Keratinocyte (primary cell): ENCODE measurements at regions not wholly inside any gene's neighbourhood (a gene's known extent, or its start where the extent isn't known, plus 50 kb on each side); places are given as distances from the start of the nearest gene placed in this dataset.

Experiments
- DNase-seq: peaks from one replicate; pipeline ENCODE4 v3.0.0-alpha.2; 2011; ENCODE audit warnings: low read depth, missing footprints, low spot score
- FAIRE-seq: peaks from 2 replicates; lab custom pipeline; 2011; peaks lifted over from hg19 to GRCh38; lab: Jason Lieb, UNC
- H2AFZ ChIP-seq: 2 replicates; pipeline ENCODE4 v1.6.0; 2012; ENCODE audit warnings: low read length, control low read depth, inconsistent platforms; ENCODE audit not compliant: control insufficient read depth
- H3K27ac ChIP-seq: 2 replicates; pipeline ENCODE4 v1.5.1; 2011; ENCODE audit warnings: low read length; ENCODE audit not compliant: control insufficient read depth, insufficient read depth
- H3K27me3 ChIP-seq: 3 replicates; pipeline ENCODE4 v1.6.0; 2011; ENCODE audit warnings: low read length; ENCODE audit not compliant: control insufficient read depth, insufficient read depth; ENCODE audit errors: extremely low read depth
- H3K36me3 ChIP-seq, 2 experiments: 2 replicates in 1 of 2; 3 replicates in 1 of 2; pipeline ENCODE4 v1.5.1; 2011; ENCODE audit warnings: low read length in 2 of 2, mild to moderate bottlenecking in 1 of 2; ENCODE audit not compliant: control insufficient read depth in 2 of 2, insufficient read depth in 2 of 2; ENCODE audit errors: extremely low read depth in 1 of 2
- H3K4me1 ChIP-seq: 3 replicates; pipeline ENCODE4 v1.5.1; 2011; ENCODE audit warnings: low read length; ENCODE audit not compliant: control insufficient read depth, insufficient read depth; ENCODE audit errors: extremely low read depth
- H3K4me2 ChIP-seq: 3 replicates; pipeline ENCODE4 v1.6.0; 2011; ENCODE audit warnings: low read depth, low read length; ENCODE audit not compliant: control insufficient read depth, insufficient read depth; ENCODE audit errors: extremely low read depth
- H3K4me3 ChIP-seq, 3 experiments: fragments of 200-600 bp in 1 of 3; sonication (generic) in 1 of 3; 2 replicates in 2 of 3; 3 replicates in 1 of 3; pipeline ENCODE4 v1.5.1; 2011 to 2016; ENCODE audit warnings: low read length in 3 of 3, mild to moderate bottlenecking in 3 of 3, control low read depth in 2 of 3, inconsistent platforms in 1 of 3, low read depth in 1 of 3, mixed read lengths in 1 of 3, mixed run types in 1 of 3, moderate library complexity in 1 of 3; ENCODE audit not compliant: control insufficient read depth in 2 of 3, insufficient read depth in 2 of 3; ENCODE audit errors: extremely low read depth in 1 of 3
- H3K79me2 ChIP-seq: 2 replicates; pipeline ENCODE4 v1.6.0; 2012; ENCODE audit warnings: low read length; ENCODE audit not compliant: control insufficient read depth, insufficient read depth
- H3K9ac ChIP-seq: 3 replicates; pipeline ENCODE4 v1.6.0; 2011; ENCODE audit warnings: low read length; ENCODE audit not compliant: control insufficient read depth, insufficient read depth; ENCODE audit errors: extremely low read depth
- H3K9me1 ChIP-seq: 3 replicates; pipeline ENCODE4 v1.6.0; 2011; ENCODE audit warnings: low read length; ENCODE audit not compliant: control insufficient read depth, insufficient read depth; ENCODE audit errors: extremely low read depth
- H3K9me3 ChIP-seq: 2 replicates; pipeline ENCODE4 v1.5.1; 2012; ENCODE audit warnings: low read depth, low read length; ENCODE audit not compliant: control insufficient read depth
- H4K20me1 ChIP-seq: 3 replicates; pipeline ENCODE4 v1.6.0; 2011; ENCODE audit warnings: low read length; ENCODE audit not compliant: control insufficient read depth, insufficient read depth; ENCODE audit errors: extremely low read depth
- EZH2 ChIP-seq: IDR thresholded peaks from one replicate; pipeline ENCODE4 v1.6.1; 2012; ENCODE audit warnings: inconsistent platforms, mild to moderate bottlenecking, low read length, moderate library complexity
- dilution Hi-C: fragments of 300-500 bp; cut with MboI; formaldehyde crosslinking; loops from one replicate; pipeline ENCODE4 v1.7.0; 2020; ENCODE audit warnings: low sequenced_read_pairs; ENCODE audit not compliant: extremely low pct_ligation_motif_present
- TF ChIP-seq, protein P1 (sequence below), 3 experiments: IDR thresholded peaks in 1 of 3; conservative IDR thresholded peaks in 1 of 3; optimal IDR thresholded peaks in 1 of 3; 2 replicates in 2 of 3; 3 replicates in 1 of 3; pipeline versions ENCODE3 to v1.5.1; 2011; ENCODE audit warnings: low read length in 3 of 3, mild to moderate bottlenecking in 3 of 3, moderate library complexity in 2 of 3, control low read depth in 1 of 3, inconsistent platforms in 1 of 3; ENCODE audit not compliant: insufficient read depth in 2 of 3; ENCODE audit errors: extremely low read depth in 1 of 3

DNA sequence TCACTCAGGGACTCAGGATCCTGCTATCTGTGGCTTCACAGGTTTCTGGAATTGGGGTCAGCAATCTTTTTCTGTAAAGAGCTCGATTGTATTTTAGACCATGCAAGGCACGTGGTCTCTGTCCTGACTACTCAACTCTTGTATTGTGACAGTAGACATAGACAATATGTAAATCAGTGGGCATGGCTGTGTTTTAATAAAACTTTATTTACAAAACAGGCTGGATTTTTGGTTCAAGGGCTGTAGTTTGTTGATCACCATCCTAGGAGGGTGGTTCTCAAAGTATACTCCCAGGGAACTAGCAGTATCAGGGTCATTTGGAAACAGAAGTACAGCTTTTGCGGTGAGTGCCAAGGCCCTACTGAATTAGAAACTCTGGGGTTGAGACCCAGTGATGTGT is 108.2 kb upstream of the CRHR1 start:
- dilution Hi-C loops = no loop called here

DNA sequence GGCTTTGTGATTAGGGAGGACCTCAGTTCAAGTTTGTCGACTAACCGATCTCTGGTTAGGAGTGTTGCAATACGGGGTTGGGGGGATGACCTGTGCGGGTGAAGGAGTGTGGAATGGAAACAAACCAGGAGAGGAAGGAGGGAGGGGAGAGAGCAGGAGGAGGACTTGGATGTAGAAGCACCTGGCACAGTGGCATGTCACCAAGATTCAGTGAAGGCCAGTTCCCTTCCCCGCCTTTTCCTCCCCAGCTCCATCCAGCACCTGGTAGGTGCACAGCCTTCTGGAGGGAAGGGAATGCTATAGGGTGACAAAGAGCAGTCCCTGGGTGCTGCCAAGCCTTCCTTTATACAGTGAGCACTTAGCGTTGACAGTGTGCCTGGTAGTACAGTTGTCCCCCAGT is 107.4 kb upstream of the CRHR1 start:
- Histone ChIP-seq H3K9me1 (no peaks in the 10 kb centered on the region), H3K27me3 (peaks cover 4% of the 10 kb centered on the region), H3K9ac (no peak overlapping the region), H3K36me3 (no peaks in the 10 kb centered on the region), H3K4me1 (no peaks in the 10 kb centered on the region), H2AFZ (no peak overlapping the region), H3K27ac (no peak overlapping the region), H3K9me3 (no peaks in the 10 kb centered on the region), H4K20me1 (no peaks in the 10 kb centered on the region), H3K4me2 (no peak overlapping the region), H3K79me2 (no peaks in the 10 kb centered on the region), H3K4me3 (no peak overlapping the region)
- dilution Hi-C loops = no loop called here
- no peak for FAIRE-seq
- no peak for TF ChIP-seq EZH2
- TF ChIP-seq, protein P1, sequence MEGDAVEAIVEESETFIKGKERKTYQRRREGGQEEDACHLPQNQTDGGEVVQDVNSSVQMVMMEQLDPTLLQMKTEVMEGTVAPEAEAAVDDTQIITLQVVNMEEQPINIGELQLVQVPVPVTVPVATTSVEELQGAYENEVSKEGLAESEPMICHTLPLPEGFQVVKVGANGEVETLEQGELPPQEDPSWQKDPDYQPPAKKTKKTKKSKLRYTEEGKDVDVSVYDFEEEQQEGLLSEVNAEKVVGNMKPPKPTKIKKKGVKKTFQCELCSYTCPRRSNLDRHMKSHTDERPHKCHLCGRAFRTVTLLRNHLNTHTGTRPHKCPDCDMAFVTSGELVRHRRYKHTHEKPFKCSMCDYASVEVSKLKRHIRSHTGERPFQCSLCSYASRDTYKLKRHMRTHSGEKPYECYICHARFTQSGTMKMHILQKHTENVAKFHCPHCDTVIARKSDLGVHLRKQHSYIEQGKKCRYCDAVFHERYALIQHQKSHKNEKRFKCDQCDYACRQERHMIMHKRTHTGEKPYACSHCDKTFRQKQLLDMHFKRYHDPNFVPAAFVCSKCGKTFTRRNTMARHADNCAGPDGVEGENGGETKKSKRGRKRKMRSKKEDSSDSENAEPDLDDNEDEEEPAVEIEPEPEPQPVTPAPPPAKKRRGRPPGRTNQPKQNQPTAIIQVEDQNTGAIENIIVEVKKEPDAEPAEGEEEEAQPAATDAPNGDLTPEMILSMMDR (optimal IDR thresholded peaks at IDR 0.05 in 1 of 3, IDR thresholded peaks at IDR 0.05 in 1 of 3, conservative IDR thresholded peaks at IDR 0.05 in 1 of 3; ENCODE audit: extremely low read depth in 1 of 3, insufficient read depth in 2 of 3, low read length in 3 of 3) = no peak
- no peak for DNase-seq

More for the DNA sequence above, 108.2 kb upstream of the CRHR1 start:
- H3K9me1 ChIP-seq = no peaks in the 10 kb centered on the region
- H2AFZ ChIP-seq = no peak overlapping the region
- no peaks in the 10 kb centered on the region for H3K79me2 ChIP-seq
- H3K4me3 ChIP-seq = no peak overlapping the region
- H3K4me1 ChIP-seq = no peaks in the 10 kb centered on the region
- H3K36me3 ChIP-seq = no peaks in the 10 kb centered on the region
- no peaks in the 10 kb centered on the region for H3K9me3 ChIP-seq
- DNase-seq = no peak
- no peak for TF ChIP-seq EZH2
- TF ChIP-seq, protein P1 (optimal IDR thresholded peaks at IDR 0.05 in 1 of 3, IDR thresholded peaks at IDR 0.05 in 1 of 3, conservative IDR thresholded peaks at IDR 0.05 in 1 of 3; ENCODE audit: extremely low read depth in 1 of 3, insufficient read depth in 2 of 3, low read length in 3 of 3) = no peak
- no peak overlapping the region for H3K4me2 ChIP-seq
- H4K20me1 ChIP-seq = no peaks in the 10 kb centered on the region
- FAIRE-seq = no peak
- peaks cover 4% of the 10 kb centered on the region for H3K27me3 ChIP-seq
- H3K27ac ChIP-seq = no peak overlapping the region
- H3K9ac ChIP-seq = no peak overlapping the region
